SKM-1 treated with dmso at 0.1 percent for 144 hours (cell line): ENCODE measurements at regions not wholly inside any gene's neighbourhood (a gene's known extent, or its start where the extent isn't known, plus 50 kb on each side); places are given as distances from the start of the nearest gene placed in this dataset.
"Not testable (repeated sequence)": the region's sequence is repeated elsewhere in the genome, so short reads cannot be mapped to it uniquely, and the experiment has no call there.

Experiments
- DNase-seq: peaks from one replicate; lab custom pipeline; 2025; ENCODE audit not compliant: unreplicated experiment; lab: John Stamatoyannopoulos, UW

- DNase-seq = not testable (repeated sequence)
These were observed 75.8 kb upstream of the VKORC1L1 start for GRCh38 chr7:65797086-65797485.

DNA sequence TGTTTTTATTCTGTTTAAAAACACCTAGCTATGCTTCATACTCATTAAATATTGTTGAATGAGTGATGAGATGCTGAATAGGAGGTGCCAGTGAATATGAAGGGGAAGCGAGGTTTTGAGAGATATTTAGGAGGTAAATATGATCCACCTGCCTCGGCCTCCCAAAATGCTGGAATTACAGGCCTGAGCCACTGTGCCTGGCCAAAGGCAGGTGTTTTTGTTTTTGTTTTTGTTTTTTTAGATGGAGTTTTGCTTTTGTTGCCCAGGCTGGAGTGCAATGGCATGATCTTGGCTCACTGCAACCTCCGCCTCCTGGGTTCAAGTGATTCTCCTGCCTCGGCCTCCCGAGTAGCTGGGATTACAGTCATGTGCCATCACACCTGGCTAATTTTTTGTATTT is 75.3 kb upstream of the VKORC1L1 start:
- DNase-seq = not testable (repeated sequence)

DNA sequence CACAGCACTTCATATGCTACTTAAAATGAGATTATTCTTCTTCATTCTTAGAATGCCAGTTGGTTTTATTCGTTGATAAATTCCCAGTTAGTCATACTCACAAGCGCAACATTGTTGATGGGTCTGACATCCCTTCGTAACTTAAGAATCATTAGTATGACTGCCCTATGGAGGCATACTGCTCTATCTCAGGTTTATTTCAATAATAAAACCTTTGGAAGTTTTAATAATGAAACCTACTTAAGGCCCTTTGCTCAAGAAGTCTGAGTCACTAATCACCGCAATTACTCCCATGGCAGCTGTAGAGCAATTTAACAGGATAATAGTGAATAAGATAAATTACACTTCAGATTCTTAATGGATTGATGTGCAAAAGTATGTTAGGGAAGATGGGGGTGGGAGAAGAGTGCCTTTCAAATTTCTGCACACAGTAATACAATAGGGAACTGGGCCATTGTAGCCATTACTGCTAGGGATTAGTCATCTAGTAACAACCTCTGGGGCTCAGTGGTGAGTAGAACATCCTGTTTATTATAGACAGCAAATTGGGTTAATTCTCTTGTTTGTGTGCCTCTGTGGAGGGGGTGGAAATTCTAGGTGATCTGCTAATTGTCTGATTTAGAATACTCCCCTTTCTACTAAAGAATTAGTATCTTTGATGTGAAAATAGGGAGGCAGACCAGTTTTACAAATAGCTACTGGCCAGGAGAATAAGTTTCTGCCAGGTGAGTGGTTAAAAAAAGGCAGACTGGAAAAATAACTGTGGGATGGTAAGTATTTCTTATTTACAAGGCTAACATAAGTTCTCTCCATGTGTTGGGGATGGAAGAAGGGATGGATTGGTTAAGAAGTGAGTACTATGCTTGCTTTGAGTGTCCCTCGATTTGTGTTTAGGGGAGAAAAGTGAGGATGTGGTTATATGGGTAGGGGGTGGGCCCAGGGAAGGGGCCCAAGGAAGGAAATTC is 74.5 kb upstream of the VKORC1L1 start:
- no peak for DNase-seq

- not testable (repeated sequence) for DNase-seq
These were observed 72.7 kb upstream of the VKORC1L1 start for GRCh38 chr7:65800191-65800590.

DNA sequence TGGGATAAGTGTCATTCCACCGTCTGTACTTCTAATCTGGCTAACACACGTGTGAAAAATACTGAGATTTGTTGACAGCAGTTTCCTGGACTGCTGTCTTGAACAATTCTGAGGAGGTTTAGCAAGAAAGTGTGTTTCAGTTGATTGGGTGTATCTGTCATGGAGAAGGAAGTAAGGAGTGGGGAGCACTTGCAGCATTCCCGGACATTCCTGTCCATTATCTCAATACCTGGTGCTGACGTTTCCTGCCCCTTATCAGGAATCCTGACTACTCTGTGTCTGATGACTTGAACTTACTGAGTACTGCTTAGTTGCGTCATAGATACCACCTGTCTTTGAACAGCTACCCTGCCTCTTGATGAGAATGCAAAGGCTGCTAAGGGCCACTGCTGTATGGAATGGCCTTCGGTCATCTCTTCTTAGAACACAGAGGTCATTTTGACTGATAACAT is 72.0 kb upstream of the VKORC1L1 start:
- DNase-seq = no peak

GRCh38 chr7:65804887-65805286 is 68.0 kb upstream of the VKORC1L1 start:
- DNase-seq = no peak

- not testable (repeated sequence) for DNase-seq
These were observed 65.8 kb upstream of the VKORC1L1 start for GRCh38 chr7:65807067-65807466.

- no peak for DNase-seq
These were observed 63.5 kb upstream of the VKORC1L1 start for GRCh38 chr7:65809259-65809981.

DNA sequence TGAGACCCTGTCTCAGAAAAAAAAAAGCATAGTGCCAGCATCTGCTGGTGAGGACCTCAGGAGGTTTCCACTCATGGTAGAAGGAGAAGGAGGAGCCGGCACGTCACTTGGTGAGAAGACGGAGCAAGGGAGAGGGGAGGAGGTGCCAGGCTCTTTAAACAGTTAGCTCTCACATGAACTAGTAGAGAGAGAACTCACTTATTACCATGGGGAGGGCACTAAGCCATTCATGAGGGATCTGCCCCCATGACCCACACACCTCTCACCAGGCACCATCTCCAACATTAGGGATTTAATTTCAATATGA is 62.9 kb upstream of the VKORC1L1 start:
- DNase-seq = no peak

DNA sequence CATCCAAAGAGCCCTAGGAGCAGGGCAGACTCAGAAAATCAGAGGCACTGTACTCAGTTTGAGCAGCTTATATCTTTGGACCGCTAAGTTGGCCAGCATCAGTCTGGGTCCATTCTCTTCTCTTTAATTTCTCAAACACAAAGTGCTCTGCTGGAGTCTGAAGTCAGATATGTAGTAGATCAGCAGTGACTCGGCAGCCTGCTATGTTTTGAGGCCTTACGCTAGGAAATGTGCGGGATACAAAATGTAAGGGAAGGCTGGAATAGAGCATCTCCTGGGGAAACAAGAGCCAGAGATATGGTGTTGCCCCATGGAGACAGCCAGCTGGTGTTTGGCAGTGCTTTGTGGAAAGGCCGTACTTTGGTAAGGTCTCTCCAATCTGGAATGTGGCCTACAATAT is 60.6 kb upstream of the VKORC1L1 start:
- DNase-seq = no peak

DNA sequence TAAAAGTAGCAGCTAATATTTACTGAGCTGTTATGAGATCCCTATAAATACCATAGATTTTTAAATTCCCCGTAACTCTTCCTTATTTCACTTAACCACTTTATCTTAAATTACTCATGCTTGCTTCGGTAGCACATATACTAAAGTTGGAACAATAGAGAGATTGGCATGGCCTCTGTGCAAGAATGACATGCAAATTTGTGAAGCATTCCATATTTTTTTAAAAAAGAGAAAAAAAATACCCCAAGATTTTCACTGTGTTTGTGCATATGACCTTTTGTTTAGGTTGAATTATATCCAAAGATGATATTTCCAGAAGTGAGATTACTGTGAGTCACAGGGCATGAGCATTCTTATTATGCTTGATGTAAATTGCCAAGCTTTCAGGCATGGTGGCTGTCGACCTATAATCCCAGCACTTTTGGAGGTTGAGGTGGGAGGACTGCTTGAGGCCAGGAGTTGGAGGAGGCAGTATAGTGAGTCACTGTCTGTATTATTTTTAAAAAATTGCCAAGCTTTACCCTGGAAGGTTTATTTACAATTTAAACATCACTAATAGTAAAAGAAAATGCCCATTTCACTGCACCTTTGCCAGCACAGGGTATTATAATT is 58.2 kb upstream of the VKORC1L1 start:
- not testable (repeated sequence) for DNase-seq

GRCh38 chr7:65820287-65820950 is 52.5 kb upstream of the VKORC1L1 start:
- DNase-seq = no peak
